GM13976 (cell line): ENCODE measurements at regions not wholly inside any gene's neighbourhood (a gene's known extent, or its start where the extent isn't known, plus 50 kb on each side); places are given as distances from the start of the nearest gene placed in this dataset.

Experiments
- DNase-seq: peaks from one replicate; pipeline ENCODE4 v3.0.0; 2012; ENCODE audit warnings: low spot score
- CTCF ChIP-seq: IDR thresholded peaks from 2 replicates; pipeline ENCODE4 v1.5.1; 2012; ENCODE audit warnings: borderline replicate concordance, mild to moderate bottlenecking; ENCODE audit not compliant: insufficient read depth; ENCODE audit errors: extremely low read depth, missing control alignments, control extremely low read depth
- in situ Hi-C: fragments of 300-500 bp; cut with MboI; formaldehyde crosslinking; loops from one replicate; pipeline ENCODE4 v1.12.0; 2022; ENCODE audit warnings: low sequenced_read_pairs, mixed read lengths, inconsistent platforms; ENCODE audit not compliant: unreplicated experiment

- DNase-seq, result no peak
- in situ Hi-C loops, result no loop called here
- no peak for TF ChIP-seq CTCF
Observed at GRCh38 chr13:107912745-107913144, 302.6 kb downstream of the LIG4 start.

DNA sequence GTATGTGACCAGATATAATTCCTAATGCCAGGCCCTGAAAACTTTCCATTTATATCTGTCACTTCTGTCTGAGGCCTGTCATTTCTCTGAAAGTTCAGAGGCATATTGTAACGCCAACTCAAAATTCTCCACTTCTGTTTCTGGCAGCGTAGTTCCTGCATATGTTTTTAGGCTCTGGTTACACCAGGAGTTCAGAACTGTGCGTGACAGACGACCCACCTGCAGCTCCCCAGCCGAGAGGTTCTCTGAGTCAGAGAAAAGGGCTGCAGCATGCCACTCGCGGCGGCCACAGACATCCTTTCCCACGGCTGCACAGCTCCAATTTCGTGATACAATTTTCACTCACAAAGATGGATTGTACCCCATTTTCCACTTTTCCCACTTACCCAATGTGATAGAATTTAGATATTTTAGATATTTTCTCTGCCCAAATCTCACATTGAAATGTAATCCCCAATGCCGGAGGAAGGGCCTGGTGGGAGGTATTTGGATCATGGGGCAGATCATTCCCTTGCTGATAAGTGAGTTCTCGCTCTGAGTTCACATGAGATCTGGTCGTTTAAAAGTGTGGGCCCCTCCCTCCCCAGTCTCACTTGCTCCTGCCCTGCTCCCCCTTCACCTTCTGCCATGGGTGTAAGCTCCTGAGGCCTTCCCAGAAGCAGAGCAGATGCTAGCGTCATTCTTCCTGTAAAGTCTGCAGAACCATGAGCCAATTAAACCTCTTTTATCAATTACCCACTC lies 308.1 kb downstream of the LIG4 start:
- in situ Hi-C loops, result no loop called here
- no peak for TF ChIP-seq CTCF
- DNase-seq, result no peak

- no peak for DNase-seq
- TF ChIP-seq CTCF, result no peak
- in situ Hi-C loops, result no loop called here
Observed at GRCh38 chr13:107906131-107906530, 309.2 kb downstream of the LIG4 start.

GRCh38 chr13:107901996-107902562 lies 313.3 kb downstream of the LIG4 start:
- no peak for TF ChIP-seq CTCF
- in situ Hi-C loops, result no loop called here
- no peak for DNase-seq

DNA sequence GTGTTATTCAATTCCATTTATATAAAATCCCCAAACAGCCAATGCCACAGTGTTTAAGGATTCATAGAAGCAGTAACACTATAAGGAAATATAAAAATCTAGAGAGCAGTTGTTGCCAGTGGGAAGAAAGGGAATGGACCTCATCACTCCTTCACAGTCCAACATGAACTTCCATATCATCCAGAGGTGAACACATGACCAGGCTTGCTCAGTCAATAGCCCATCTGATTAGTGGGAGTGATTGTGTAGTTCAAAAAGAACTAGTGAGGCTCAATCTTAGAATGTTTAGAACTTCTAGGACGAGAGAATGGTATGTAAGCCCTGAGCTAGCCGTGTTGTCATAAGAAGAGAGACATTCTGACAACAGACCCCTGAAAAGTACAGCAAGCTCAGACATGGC lies 314.1 kb downstream of the LIG4 start:
- TF ChIP-seq CTCF, result no peak
- DNase-seq, result no peak
- in situ Hi-C loops, result no loop called here

DNA sequence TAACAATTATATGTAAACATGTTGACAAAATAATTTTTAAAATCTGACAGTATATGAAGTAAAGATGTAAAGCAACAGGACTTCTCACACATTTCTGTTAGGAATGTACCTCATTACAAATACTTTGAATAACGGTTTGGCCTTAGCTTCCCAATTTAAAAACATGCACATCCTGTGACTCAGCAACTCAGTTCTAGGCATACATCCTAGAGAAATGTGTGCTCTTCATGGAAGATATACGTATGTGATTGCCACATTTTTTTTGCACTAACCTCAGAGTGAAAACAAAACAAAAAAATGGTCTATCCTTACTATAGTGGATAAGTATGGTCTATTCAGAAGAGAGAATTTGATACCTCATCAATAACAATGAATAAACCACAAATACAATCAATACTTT lies 314.6 kb downstream of the LIG4 start:
- in situ Hi-C loops, result no loop called here
- no peak for TF ChIP-seq CTCF

More for the DNA sequence above, 314.6 kb downstream of the LIG4 start:
- DNase-seq, result no peak
